Endothelial cell of umbilical vein (primary cell): ENCODE measurements at regions not wholly inside any gene's neighbourhood (a gene's known extent, or its start where the extent isn't known, plus 50 kb on each side); places are given as distances from the start of the nearest gene placed in this dataset.

Experiments
- EZH2 ChIP-seq: IDR thresholded peaks from 2 replicates; pipeline ENCODE4 v1.6.1; 2012; ENCODE audit warnings: borderline replicate concordance, low read depth, mild to moderate bottlenecking, moderate library complexity, low read length, inconsistent platforms; ENCODE audit not compliant: severe bottlenecking
- FOS ChIP-seq: IDR thresholded peaks from 2 replicates; pipeline ENCODE4 v1.6.1; 2011; ENCODE audit warnings: mild to moderate bottlenecking, low read length, moderate library complexity, borderline replicate concordance; ENCODE audit not compliant: insufficient read depth
- GATA2 ChIP-seq: IDR thresholded peaks from 2 replicates; pipeline ENCODE4 v1.7.0; 2011; ENCODE audit warnings: low read depth, mild to moderate bottlenecking, moderate library complexity, mixed read lengths, low read length; ENCODE audit not compliant: insufficient read length, insufficient read depth
- JUN ChIP-seq: IDR thresholded peaks from 2 replicates; pipeline ENCODE4 v1.6.1; 2011; ENCODE audit warnings: borderline replicate concordance, low read depth; ENCODE audit not compliant: insufficient read length, insufficient read depth
- MYC ChIP-seq: IDR thresholded peaks from one replicate; pipeline ENCODE4 v1.6.1; 2011; ENCODE audit warnings: mild to moderate bottlenecking, low read depth, low read length
- POLR2A ChIP-seq: IDR thresholded peaks from 2 replicates; pipeline ENCODE4 v1.6.1; 2012; ENCODE audit warnings: low read depth, mild to moderate bottlenecking, control low read depth, low read length
- POLR2AphosphoS5 ChIP-seq: IDR thresholded peaks from 2 replicates; pipeline ENCODE4 v1.6.1; 2012; ENCODE audit warnings: low read depth, mild to moderate bottlenecking, control low read depth, low read length, moderate library complexity; ENCODE audit not compliant: insufficient read depth
- TF ChIP-seq, protein P1 (sequence below): IDR thresholded peaks from 2 replicates; pipeline ENCODE4 v1.6.1; 2011; ENCODE audit not compliant: insufficient read depth, insufficient read length
- TF ChIP-seq, protein P2 (sequence below), 2 donors: IDR thresholded peaks; 1 replicate in 1 of 2; 2 replicates in 1 of 2; pipeline ENCODE4 v1.5.1; 2011; ENCODE audit warnings: low read length in 2 of 2, mild to moderate bottlenecking in 2 of 2, moderate library complexity in 2 of 2, control low read depth in 1 of 2, inconsistent platforms in 1 of 2, low read depth in 1 of 2; ENCODE audit not compliant: insufficient read depth in 1 of 2; ENCODE audit errors: extremely low read depth in 1 of 2

DNA sequence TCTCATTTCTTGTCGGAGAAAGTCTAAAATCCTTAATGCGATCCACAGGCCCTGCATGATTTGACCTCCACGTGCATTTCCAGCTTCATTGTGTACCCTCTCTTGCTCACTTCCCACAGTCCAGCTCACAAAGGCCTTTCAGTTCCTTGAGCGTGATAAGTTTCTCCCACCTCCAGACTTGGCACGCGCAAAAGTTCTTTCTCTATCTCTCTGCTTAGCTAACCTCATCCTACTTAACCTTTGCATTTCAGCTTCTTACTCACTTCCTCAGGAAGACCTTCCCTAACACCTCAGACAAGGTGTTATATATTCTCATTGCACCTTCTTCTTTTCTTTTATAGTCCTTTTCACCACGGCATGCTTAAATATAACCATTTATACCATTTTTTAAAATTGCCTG is 124.8 kb upstream of the XPO1 start:
- TF ChIP-seq, protein P1, sequence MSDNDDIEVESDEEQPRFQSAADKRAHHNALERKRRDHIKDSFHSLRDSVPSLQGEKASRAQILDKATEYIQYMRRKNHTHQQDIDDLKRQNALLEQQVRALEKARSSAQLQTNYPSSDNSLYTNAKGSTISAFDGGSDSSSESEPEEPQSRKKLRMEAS: no peak
- TF ChIP-seq, protein P2, sequence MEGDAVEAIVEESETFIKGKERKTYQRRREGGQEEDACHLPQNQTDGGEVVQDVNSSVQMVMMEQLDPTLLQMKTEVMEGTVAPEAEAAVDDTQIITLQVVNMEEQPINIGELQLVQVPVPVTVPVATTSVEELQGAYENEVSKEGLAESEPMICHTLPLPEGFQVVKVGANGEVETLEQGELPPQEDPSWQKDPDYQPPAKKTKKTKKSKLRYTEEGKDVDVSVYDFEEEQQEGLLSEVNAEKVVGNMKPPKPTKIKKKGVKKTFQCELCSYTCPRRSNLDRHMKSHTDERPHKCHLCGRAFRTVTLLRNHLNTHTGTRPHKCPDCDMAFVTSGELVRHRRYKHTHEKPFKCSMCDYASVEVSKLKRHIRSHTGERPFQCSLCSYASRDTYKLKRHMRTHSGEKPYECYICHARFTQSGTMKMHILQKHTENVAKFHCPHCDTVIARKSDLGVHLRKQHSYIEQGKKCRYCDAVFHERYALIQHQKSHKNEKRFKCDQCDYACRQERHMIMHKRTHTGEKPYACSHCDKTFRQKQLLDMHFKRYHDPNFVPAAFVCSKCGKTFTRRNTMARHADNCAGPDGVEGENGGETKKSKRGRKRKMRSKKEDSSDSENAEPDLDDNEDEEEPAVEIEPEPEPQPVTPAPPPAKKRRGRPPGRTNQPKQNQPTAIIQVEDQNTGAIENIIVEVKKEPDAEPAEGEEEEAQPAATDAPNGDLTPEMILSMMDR (IDR thresholded peaks at IDR 0.05; ENCODE audit: extremely low read depth in 1 of 2, insufficient read depth in 1 of 2, low read depth in 1 of 2, low read length in 2 of 2): no peak
- TF ChIP-seq POLR2A: no peak
- TF ChIP-seq GATA2: no peak
- TF ChIP-seq POLR2AphosphoS5: no peak
- no peak for TF ChIP-seq EZH2
- TF ChIP-seq JUN: no peak
- no peak for TF ChIP-seq FOS
- TF ChIP-seq MYC: no peak
